ENCODE measurements at regions not wholly inside any gene's neighbourhood (a gene's known extent, or its start where the extent isn't known, plus 50 kb on each side); places are given as distances from the start of the nearest gene placed in this dataset.

GRCh38 chr6:6842291-6842690 is 253.8 kb downstream of the LY86 start:
- Mint-ChIP-seq H3K4me1 (no peaks in the 10 kb centered on the region), H3K27ac (no peak overlapping the region)

GRCh38 chr6:6843057-6843627 is 254.6 kb downstream of the LY86 start:
- Mint-ChIP-seq H3K4me1 (no peaks in the 10 kb centered on the region), H3K36me3 (no peaks in the 10 kb centered on the region), H3K4me3 (no peak overlapping the region), H3K9me3 (peaks cover 8% of the 10 kb centered on the region), H3K27ac (no peak overlapping the region)
- ATAC-seq = no peak
- DNase-seq (ENCODE audit: low spot score in 2 of 2) = no peak

More at GRCh38 chr6:6842291-6842690, 253.8 kb downstream of the LY86 start:
- Mint-ChIP-seq H3K9me3 (peaks cover 8% of the 10 kb centered on the region), H3K36me3 (no peaks in the 10 kb centered on the region), H3K4me3 (no peak overlapping the region)
- ATAC-seq (no peak), DNase-seq (ENCODE audit: low spot score in 2 of 2) (no peak)

- Mint-ChIP-seq H3K36me3 (no peaks in the 10 kb centered on the region), H3K4me3 (no peak overlapping the region)
- ATAC-seq = no peak
These were observed 255.3 kb downstream of the LY86 start for GRCh38 chr6:6843777-6844176.

GRCh38 chr6:6844530-6844929 is 256.0 kb downstream of the LY86 start:
- Mint-ChIP-seq H3K27ac (no peak overlapping the region), H3K4me3 (no peak overlapping the region), H3K9me3 (peaks cover 8% of the 10 kb centered on the region), H3K36me3 (no peaks in the 10 kb centered on the region), H3K4me1 (no peaks in the 10 kb centered on the region)
- DNase-seq (ENCODE audit: low spot score in 2 of 2) = no peak
- no peak for ATAC-seq

More at GRCh38 chr6:6843777-6844176, 255.3 kb downstream of the LY86 start:
- Mint-ChIP-seq H3K4me1 (no peaks in the 10 kb centered on the region), H3K9me3 (peaks cover 8% of the 10 kb centered on the region), H3K27ac (no peak overlapping the region)
- DNase-seq (ENCODE audit: low spot score in 2 of 2) = no peak

- H3K36me3 Mint-ChIP-seq = no peaks in the 10 kb centered on the region
- ATAC-seq (no peak), DNase-seq (ENCODE audit: low spot score in 2 of 2) (no peak)
- no peaks in the 10 kb centered on the region for H3K4me1 Mint-ChIP-seq
- H3K9me3 Mint-ChIP-seq = peaks cover 8% of the 10 kb centered on the region
- no peak overlapping the region for H3K27ac Mint-ChIP-seq
- no peak overlapping the region for H3K4me3 Mint-ChIP-seq
These were observed 257.1 kb downstream of the LY86 start for GRCh38 chr6:6845603-6846002.

GRCh38 chr6:6847591-6847990 is 259.1 kb downstream of the LY86 start:
- DNase-seq (ENCODE audit: low spot score in 2 of 2) (no peak), ATAC-seq (no peak)
- H3K4me3 Mint-ChIP-seq = no peak overlapping the region
- no peaks in the 10 kb centered on the region for H3K36me3 Mint-ChIP-seq
- peaks cover 8% of the 10 kb centered on the region for H3K9me3 Mint-ChIP-seq
- H3K27ac Mint-ChIP-seq = no peak overlapping the region
- H3K4me1 Mint-ChIP-seq = peaks cover 8% of the 10 kb centered on the region

GRCh38 chr6:6851059-6851948 is 256.5 kb upstream of the RREB1 start:
- peak; percentile 52 for ATAC-seq
- Mint-ChIP-seq H3K4me3 (no peak overlapping the region), H3K36me3 (no peaks in the 10 kb centered on the region)

GRCh38 chr6:6851949-6852261 is 255.9 kb upstream of the RREB1 start:
- H3K36me3 Mint-ChIP-seq = no peaks in the 10 kb centered on the region
- H3K9me3 Mint-ChIP-seq = no peaks in the 10 kb centered on the region
- no peak overlapping the region for H3K4me3 Mint-ChIP-seq
- H3K4me1 Mint-ChIP-seq = peaks cover 29% of the 10 kb centered on the region
- no peak for DNase-seq (ENCODE audit: low spot score in 2 of 2)
- no peak for ATAC-seq
- no peak overlapping the region for H3K27ac Mint-ChIP-seq

More at GRCh38 chr6:6851059-6851948, 256.5 kb upstream of the RREB1 start:
- no peak for DNase-seq (ENCODE audit: low spot score in 2 of 2)
- Mint-ChIP-seq H3K27ac (peak overlapping the region; percentile 15), H3K4me1 (peaks cover 23% of the 10 kb centered on the region), H3K9me3 (no peaks in the 10 kb centered on the region)

GRCh38 chr6:6856538-6857523 is 250.9 kb upstream of the RREB1 start:
- H3K36me3 Mint-ChIP-seq = no peaks in the 10 kb centered on the region
- H3K27ac Mint-ChIP-seq = peak overlapping the region; percentile 93
- DNase-seq (ENCODE audit: low spot score in 2 of 2) = peak; percentile 38 to 68
- H3K4me3 Mint-ChIP-seq = peak overlapping the region; percentile 62
- H3K4me1 Mint-ChIP-seq = peaks cover 30% of the 10 kb centered on the region
- peak; percentile 92 for ATAC-seq
- no peaks in the 10 kb centered on the region for H3K9me3 Mint-ChIP-seq

- Mint-ChIP-seq H3K4me1 (peaks cover 30% of the 10 kb centered on the region), H3K36me3 (no peaks in the 10 kb centered on the region), H3K4me3 (peak overlapping the region; percentile 62), H3K27ac (peak overlapping the region; percentile 93), H3K9me3 (no peaks in the 10 kb centered on the region)
- no peak for ATAC-seq
- DNase-seq (ENCODE audit: low spot score in 2 of 2) = no peak
These were observed 250.2 kb upstream of the RREB1 start for GRCh38 chr6:6857528-6857927.

GRCh38 chr6:6858533-6858982 is 249.2 kb upstream of the RREB1 start:
- H3K4me3 Mint-ChIP-seq = no peak overlapping the region

GRCh38 chr6:6859105-6859504 is 248.7 kb upstream of the RREB1 start:
- Mint-ChIP-seq H3K4me1 (peaks cover 28% of the 10 kb centered on the region), H3K4me3 (no peak overlapping the region), H3K36me3 (no peaks in the 10 kb centered on the region), H3K9me3 (no peaks in the 10 kb centered on the region), H3K27ac (no peak overlapping the region)
- ATAC-seq (no peak), DNase-seq (ENCODE audit: low spot score in 2 of 2) (no peak)

More at GRCh38 chr6:6858533-6858982, 249.2 kb upstream of the RREB1 start:
- no peaks in the 10 kb centered on the region for H3K36me3 Mint-ChIP-seq
- DNase-seq (ENCODE audit: low spot score in 2 of 2) (no peak), ATAC-seq (no peak)
- no peak overlapping the region for H3K27ac Mint-ChIP-seq
- no peaks in the 10 kb centered on the region for H3K9me3 Mint-ChIP-seq
- H3K4me1 Mint-ChIP-seq = peaks cover 30% of the 10 kb centered on the region

- no peak for ATAC-seq
- no peaks in the 10 kb centered on the region for H3K9me3 Mint-ChIP-seq
- no peak overlapping the region for H3K27ac Mint-ChIP-seq
- H3K4me1 Mint-ChIP-seq = peaks cover 22% of the 10 kb centered on the region
- no peak overlapping the region for H3K4me3 Mint-ChIP-seq
- H3K36me3 Mint-ChIP-seq = no peaks in the 10 kb centered on the region
- DNase-seq (ENCODE audit: low spot score in 2 of 2) = no peak
These were observed 248.0 kb upstream of the RREB1 start for GRCh38 chr6:6859722-6860121.

GRCh38 chr6:6860863-6861262 is 246.9 kb upstream of the RREB1 start:
- H3K9me3 Mint-ChIP-seq = no peaks in the 10 kb centered on the region
- peaks cover 20% of the 10 kb centered on the region for H3K4me1 Mint-ChIP-seq
- no peak overlapping the region for H3K27ac Mint-ChIP-seq
- DNase-seq (ENCODE audit: low spot score in 2 of 2) (no peak), ATAC-seq (no peak)
- H3K4me3 Mint-ChIP-seq = no peak overlapping the region
- no peaks in the 10 kb centered on the region for H3K36me3 Mint-ChIP-seq

GRCh38 chr6:6861351-6861894 is 246.3 kb upstream of the RREB1 start:
- no peak for DNase-seq (ENCODE audit: low spot score in 2 of 2)
- H3K9me3 Mint-ChIP-seq = no peaks in the 10 kb centered on the region
- no peak overlapping the region for H3K27ac Mint-ChIP-seq
- no peaks in the 10 kb centered on the region for H3K36me3 Mint-ChIP-seq
- no peak for ATAC-seq
- H3K4me1 Mint-ChIP-seq = peaks cover 14% of the 10 kb centered on the region
- no peak overlapping the region for H3K4me3 Mint-ChIP-seq

All from stimulated activated effector memory CD8-positive, alpha-beta T cell treated with anti-CD3 and anti-CD28 coated beads, Interleukin-12 subunit alpha, Interleukin-12 subunit beta, amount 100 ng/mL, for 72 hours (primary cell).